Breast epithelium (tissue), 4 donors: ENCODE measurements at regions not wholly inside any gene's neighbourhood (a gene's known extent, or its start where the extent isn't known, plus 50 kb on each side); places are given as distances from the start of the nearest gene placed in this dataset.

Experiments
- DNase-seq, 2 donors: peaks; one replicate each; pipeline ENCODE4 v3.0.0-alpha.2; 2019; ENCODE audit warnings: low spot score in 2 of 2
- H3K27ac ChIP-seq, 2 donors: fragments of 200-600 bp; sonication (generic) in 1 of 2; one replicate each; pipeline ENCODE4 v1.5.1; 2016 to 2019; ENCODE audit warnings: mild to moderate bottlenecking in 1 of 2
- H3K27me3 ChIP-seq, 2 donors: fragments of 200-600 bp; sonication (generic) in 1 of 2; one replicate each; pipeline versions ENCODE4 v1.5.1 to v1.6.0; 2017 to 2019; ENCODE audit warnings: control low read depth in 1 of 2, mild to moderate bottlenecking in 1 of 2
- H3K36me3 ChIP-seq: fragments of 200-600 bp; one replicate; pipeline ENCODE4 v1.5.1; 2019
- H3K4me1 ChIP-seq, 2 donors: fragments of 200-600 bp; sonication (generic); one replicate each; pipeline ENCODE4 v1.5.1; 2016 to 2019; ENCODE audit warnings: control low read depth in 1 of 2
- H3K4me3 ChIP-seq, 3 donors: fragments of 200-600 bp; sonication (generic); 1 replicate in 2 of 3; 2 replicates in 1 of 3; pipeline ENCODE4 v1.5.1; 2016 to 2019; ENCODE audit warnings: mild to moderate bottlenecking in 3 of 3, moderate library complexity in 2 of 3
- H3K9me3 ChIP-seq, 2 donors: fragments of 200-600 bp; sonication (generic) in 1 of 2; one replicate each; pipeline ENCODE4 v1.5.1; 2016 to 2019; ENCODE audit warnings: control low read depth in 1 of 2
- POLR2A ChIP-seq: fragments of 450-650 bp; IDR thresholded peaks from one replicate; pipeline ENCODE4 v1.6.1; 2016; ENCODE audit warnings: antibody characterized with exemption, mild to moderate bottlenecking, moderate library complexity
- POLR2AphosphoS5 ChIP-seq, 3 donors: sonication (generic); formaldehyde crosslinking; IDR thresholded peaks; one replicate each; pipeline ENCODE4 v1.6.1; 2017; ENCODE audit warnings: antibody characterized with exemption in 3 of 3
- intact Hi-C: fragments of 100-400 bp; cut with DNase I; formaldehyde crosslinking; loops from one replicate; pipeline ENCODE4 v1.15.1; 2023; ENCODE audit warnings: low total_unique reads
- TF ChIP-seq, protein P1 (sequence below), 3 donors: fragments of 450-650 bp; IDR thresholded peaks; one replicate each; pipeline ENCODE4 v1.5.1; 2016 to 2017; ENCODE audit warnings: antibody characterized with exemption in 3 of 3, mild to moderate bottlenecking in 3 of 3, moderate library complexity in 3 of 3

DNA sequence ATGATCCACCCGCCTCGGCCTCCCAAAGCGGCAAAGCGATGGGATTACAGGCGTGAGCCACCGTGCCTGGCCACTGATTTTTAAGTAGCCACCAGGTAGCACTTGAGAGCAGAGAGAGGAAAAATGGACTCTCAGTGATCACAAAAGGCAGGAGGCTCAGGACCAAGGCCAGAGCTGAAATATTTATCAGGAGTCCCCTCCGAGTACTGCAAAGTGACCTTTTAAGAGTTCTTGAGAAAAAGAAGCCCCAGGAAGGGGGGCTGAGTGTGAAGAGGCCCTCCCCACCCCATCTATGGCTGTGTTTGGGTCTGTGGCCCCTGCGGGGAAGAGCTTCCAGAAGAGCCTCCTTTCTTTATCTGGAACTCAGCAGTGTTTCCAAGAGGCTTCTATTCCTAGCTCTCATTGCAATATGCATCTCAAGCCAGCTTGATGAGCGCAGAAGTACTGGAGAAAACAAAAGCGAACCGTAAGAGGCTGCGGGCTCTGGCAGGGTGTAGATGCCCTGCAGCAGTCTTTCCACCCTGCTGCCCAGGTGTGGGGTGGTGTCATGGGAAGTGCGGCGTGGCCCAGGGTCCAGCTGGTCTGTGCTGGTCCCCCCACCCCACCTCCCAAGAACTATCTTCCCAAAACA, 75.5 kb upstream of the CDK20 start:
- Histone ChIP-seq H3K27me3 (no peaks in the 10 kb centered on the region), H3K9me3 (peaks cover 2 to 3% of the 10 kb centered on the region in 2 donors), H3K36me3 (no peaks in the 10 kb centered on the region), H3K4me1 (no peaks in the 10 kb centered on the region), H3K27ac (no peak overlapping the region), H3K4me3 (no peak overlapping the region)
- no peak for TF ChIP-seq POLR2AphosphoS5 (IDR thresholded peaks at IDR 0.05)
- no peak for TF ChIP-seq POLR2A
- TF ChIP-seq, protein P1, sequence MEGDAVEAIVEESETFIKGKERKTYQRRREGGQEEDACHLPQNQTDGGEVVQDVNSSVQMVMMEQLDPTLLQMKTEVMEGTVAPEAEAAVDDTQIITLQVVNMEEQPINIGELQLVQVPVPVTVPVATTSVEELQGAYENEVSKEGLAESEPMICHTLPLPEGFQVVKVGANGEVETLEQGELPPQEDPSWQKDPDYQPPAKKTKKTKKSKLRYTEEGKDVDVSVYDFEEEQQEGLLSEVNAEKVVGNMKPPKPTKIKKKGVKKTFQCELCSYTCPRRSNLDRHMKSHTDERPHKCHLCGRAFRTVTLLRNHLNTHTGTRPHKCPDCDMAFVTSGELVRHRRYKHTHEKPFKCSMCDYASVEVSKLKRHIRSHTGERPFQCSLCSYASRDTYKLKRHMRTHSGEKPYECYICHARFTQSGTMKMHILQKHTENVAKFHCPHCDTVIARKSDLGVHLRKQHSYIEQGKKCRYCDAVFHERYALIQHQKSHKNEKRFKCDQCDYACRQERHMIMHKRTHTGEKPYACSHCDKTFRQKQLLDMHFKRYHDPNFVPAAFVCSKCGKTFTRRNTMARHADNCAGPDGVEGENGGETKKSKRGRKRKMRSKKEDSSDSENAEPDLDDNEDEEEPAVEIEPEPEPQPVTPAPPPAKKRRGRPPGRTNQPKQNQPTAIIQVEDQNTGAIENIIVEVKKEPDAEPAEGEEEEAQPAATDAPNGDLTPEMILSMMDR (IDR thresholded peaks at IDR 0.05), result no peak
- intact Hi-C loops, result no loop called here
- DNase-seq, result no peak

DNA sequence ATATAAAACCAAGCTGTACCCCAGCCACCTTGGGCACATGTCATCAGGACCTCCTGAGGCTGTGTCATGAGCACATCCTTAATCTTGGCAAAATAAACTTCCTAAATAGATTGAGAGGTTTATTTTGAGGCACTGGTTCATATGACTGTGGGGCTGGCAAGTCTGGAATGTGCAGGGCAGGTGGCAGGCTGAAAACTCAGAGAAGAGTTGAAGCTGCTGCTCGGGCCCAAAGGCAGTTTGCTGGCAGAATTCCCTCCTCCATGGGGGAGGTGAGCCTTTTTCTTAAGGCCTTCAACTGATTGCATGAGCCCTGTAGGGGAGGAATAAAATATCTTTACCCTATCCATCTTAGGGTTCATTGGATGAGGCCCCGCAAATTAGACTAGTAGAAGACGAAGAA, 72.2 kb upstream of the CDK20 start:
- Histone ChIP-seq H3K27me3 (no peaks in the 10 kb centered on the region), H3K4me3 (no peak overlapping the region), H3K36me3 (no peaks in the 10 kb centered on the region), H3K9me3 (peaks cover 13 to 18% of the 10 kb centered on the region in 2 donors), H3K4me1 (no peaks in the 10 kb centered on the region), H3K27ac (no peak overlapping the region)
- DNase-seq, result no peak
- intact Hi-C loops, result no loop called here
- TF ChIP-seq POLR2A (no peak), POLR2AphosphoS5 (IDR thresholded peaks at IDR 0.05) (no peak)
- TF ChIP-seq, protein P1 (IDR thresholded peaks at IDR 0.05), result no peak

DNA sequence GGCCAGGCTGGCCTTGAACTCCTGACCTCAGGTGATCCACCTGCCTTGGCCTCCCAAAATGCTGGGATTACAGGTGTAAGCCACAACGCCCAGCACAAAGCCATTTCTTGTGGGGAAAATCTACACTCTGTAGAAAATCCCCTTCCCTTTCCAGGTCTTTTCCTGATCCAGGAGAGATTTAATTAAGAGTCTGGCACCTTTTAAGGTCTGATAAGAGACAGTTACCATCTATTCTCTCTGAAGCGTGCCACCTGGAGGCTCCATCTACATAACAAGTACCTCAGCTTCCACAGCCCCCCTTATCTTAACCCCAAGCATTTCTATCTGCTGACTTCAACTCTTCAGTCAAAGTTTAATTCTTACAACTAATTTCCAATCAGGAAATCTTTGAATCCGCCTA, 71.4 kb upstream of the CDK20 start:
- no peaks in the 10 kb centered on the region for H3K4me1 ChIP-seq
- H3K27ac ChIP-seq, result no peak overlapping the region
- no peaks in the 10 kb centered on the region for H3K27me3 ChIP-seq
- peaks cover 13 to 18% of the 10 kb centered on the region in 2 donors for H3K9me3 ChIP-seq
- no peak for DNase-seq
- TF ChIP-seq POLR2AphosphoS5 (IDR thresholded peaks at IDR 0.05) (no peak), POLR2A (no peak)
- TF ChIP-seq, protein P1 (IDR thresholded peaks at IDR 0.05), result no peak
- no peaks in the 10 kb centered on the region for H3K36me3 ChIP-seq
- intact Hi-C loops, result no loop called here
- H3K4me3 ChIP-seq, result no peak overlapping the region

DNA sequence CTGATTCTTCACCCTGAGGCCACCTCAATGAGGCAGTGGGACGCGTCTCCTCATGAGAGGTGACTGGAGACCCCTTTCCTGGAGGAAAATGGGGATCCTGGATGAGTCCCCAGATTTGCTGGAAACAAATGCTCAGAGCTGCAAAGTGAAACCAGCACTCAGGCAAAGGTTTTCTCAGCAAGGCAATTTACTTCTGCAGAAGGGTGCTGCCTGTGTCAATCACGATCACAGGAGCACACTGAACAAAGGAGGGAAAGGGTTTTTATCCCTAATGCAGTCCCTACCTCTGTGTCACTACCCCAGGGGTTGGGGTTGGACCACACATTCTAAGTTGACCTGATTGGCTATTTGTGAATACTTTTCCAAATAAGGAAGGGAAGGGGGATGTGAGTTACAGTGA, 69.9 kb upstream of the CDK20 start:
- no peaks in the 10 kb centered on the region for H3K27me3 ChIP-seq
- H3K27ac ChIP-seq, result no peak overlapping the region
- no peaks in the 10 kb centered on the region for H3K36me3 ChIP-seq
- TF ChIP-seq POLR2A, result no peak
- TF ChIP-seq POLR2AphosphoS5 (IDR thresholded peaks at IDR 0.05), result no peak
- TF ChIP-seq, protein P1 (IDR thresholded peaks at IDR 0.05), result no peak
- peaks cover 13 to 18% of the 10 kb centered on the region in 2 donors for H3K9me3 ChIP-seq
- no peak overlapping the region for H3K4me3 ChIP-seq
- no peaks in the 10 kb centered on the region for H3K4me1 ChIP-seq
- intact Hi-C loops, result no loop called here
- no peak for DNase-seq

DNA sequence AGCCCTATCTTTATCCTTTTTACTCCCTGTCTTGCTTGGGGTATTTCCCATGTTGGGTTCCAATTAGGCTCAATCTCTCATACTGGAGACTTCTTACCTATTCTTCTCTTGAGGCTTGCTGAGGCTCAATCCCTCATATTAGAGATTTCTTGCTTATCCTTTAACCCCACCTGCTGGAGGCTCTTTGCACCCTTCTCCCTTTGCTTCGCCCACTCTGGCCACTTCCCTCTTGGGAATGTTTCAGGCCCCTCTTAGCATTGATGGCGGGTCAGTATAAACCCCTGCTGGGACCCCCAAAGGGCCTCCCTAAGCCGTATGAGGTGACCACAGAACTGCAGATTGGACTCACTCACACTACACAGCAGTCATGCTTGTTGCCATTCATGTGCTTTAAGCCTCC, 69.3 kb upstream of the CDK20 start:
- no peak for TF ChIP-seq POLR2AphosphoS5 (IDR thresholded peaks at IDR 0.05)
- TF ChIP-seq, protein P1 (IDR thresholded peaks at IDR 0.05), result no peak
- no peaks in the 10 kb centered on the region for H3K4me1 ChIP-seq
- H3K27ac ChIP-seq, result no peak overlapping the region
- no peaks in the 10 kb centered on the region for H3K27me3 ChIP-seq
- H3K36me3 ChIP-seq, result no peaks in the 10 kb centered on the region
- intact Hi-C loops, result no loop called here
- no peak overlapping the region for H3K4me3 ChIP-seq
- no peak for DNase-seq
- H3K9me3 ChIP-seq, result peaks cover 15 to 18% of the 10 kb centered on the region in 2 donors
